OCI-LY1 (cell line): ENCODE measurements at regions not wholly inside any gene's neighbourhood (a gene's known extent, or its start where the extent isn't known, plus 50 kb on each side); places are given as distances from the start of the nearest gene placed in this dataset.

Experiments used
- H2AFZ ChIP-seq: fragments of 200-600 bp; sonication (generic), shearing (Covaris generic); 2 replicates; pipeline ENCODE4 v1.6.0; 2014; ENCODE audit warnings: antibody characterized with exemption, mild to moderate bottlenecking, low read length
- H3F3A ChIP-seq: fragments of 200-600 bp; sonication (generic), shearing (Covaris generic); 2 replicates; pipeline ENCODE4 v1.6.0; 2014; ENCODE audit warnings: mild to moderate bottlenecking, antibody characterized with exemption, low read length, moderate library complexity; ENCODE audit not compliant: insufficient read depth
- H3K27ac ChIP-seq: fragments of 200-600 bp; sonication (generic); 2 replicates; pipeline ENCODE4 v1.5.1; 2014; ENCODE audit warnings: low read length, mixed run types, mild to moderate bottlenecking, low read depth; ENCODE audit not compliant: poor library complexity, severe bottlenecking
- H3K27me3 ChIP-seq: fragments of 200-600 bp; sonication (generic); 2 replicates; pipeline ENCODE4 v1.6.0; 2014; ENCODE audit warnings: antibody characterized with exemption, mild to moderate bottlenecking, low read length, moderate library complexity; ENCODE audit not compliant: insufficient read depth
- H3K36me3 ChIP-seq: fragments of 200-600 bp; sonication (generic); 2 replicates; pipeline ENCODE4 v1.6.1; 2014; ENCODE audit warnings: mild to moderate bottlenecking, antibody characterized with exemption, low read length, moderate library complexity, mixed read lengths; ENCODE audit not compliant: insufficient read depth
- H3K4me1 ChIP-seq: fragments of 200-600 bp; sonication (generic); 2 replicates; pipeline ENCODE4 v1.5.1; 2014; ENCODE audit warnings: mild to moderate bottlenecking, low read length, moderate library complexity; ENCODE audit not compliant: insufficient read depth, severe bottlenecking
- H3K4me2 ChIP-seq: fragments of 200-600 bp; sonication (generic), shearing (Covaris generic); 2 replicates; pipeline ENCODE4 v1.6.1; 2014; ENCODE audit warnings: low read length
- H3K4me3 ChIP-seq: fragments of 200-600 bp; sonication (generic); 2 replicates; pipeline ENCODE4 v1.5.1; 2014; ENCODE audit warnings: low read length, low read depth, mild to moderate bottlenecking, mixed read lengths; ENCODE audit not compliant: poor library complexity, severe bottlenecking
- H3K79me2 ChIP-seq: fragments of 200-600 bp; shearing (Covaris generic); 2 replicates; pipeline ENCODE4 v1.6.1; 2016; ENCODE audit warnings: mixed run types, low read length, mixed read lengths; ENCODE audit not compliant: insufficient read depth
- H3K9ac ChIP-seq: fragments of 200-600 bp; sonication (generic), shearing (Covaris generic); 2 replicates; pipeline ENCODE4 v1.6.1; 2014; ENCODE audit warnings: mild to moderate bottlenecking, low read length, mixed read lengths
- H3K9me2 ChIP-seq: fragments of 200-600 bp; sonication (generic), shearing (Covaris generic); 2 replicates; pipeline ENCODE4 v1.6.1; 2014; ENCODE audit warnings: low read depth, mild to moderate bottlenecking, low read length, mixed read lengths
- H3K9me3 ChIP-seq: fragments of 200-600 bp; shearing (Covaris generic); 2 replicates; pipeline ENCODE4 v1.6.1; 2014; ENCODE audit warnings: low read length, mixed read lengths
- H4K20me1 ChIP-seq: fragments of 200-600 bp; sonication (generic), shearing (Covaris generic); 2 replicates; pipeline ENCODE4 v1.6.0; 2016; ENCODE audit warnings: mild to moderate bottlenecking, low read length; ENCODE audit not compliant: insufficient read depth
- EZH2 ChIP-seq: fragments of 200-600 bp; sonication (generic), shearing (Covaris generic); IDR thresholded peaks from 2 replicates; pipeline ENCODE4 v1.8.0; 2017; ENCODE audit warnings: borderline replicate concordance, mixed run types, mild to moderate bottlenecking, antibody characterized with exemption, low read length, moderate library complexity, mixed read lengths
- TF ChIP-seq, protein P1 (sequence below): fragments of 200-600 bp; sonication (generic), shearing (Covaris generic); IDR thresholded peaks from 2 replicates; pipeline ENCODE4 v1.5.1; 2017; ENCODE audit warnings: mild to moderate bottlenecking, antibody characterized with exemption, low read length, moderate library complexity, mixed read lengths

- Histone ChIP-seq H2AFZ (no peak overlapping the region), H3K27ac (no peak overlapping the region), H3F3A (no peaks in the 10 kb centered on the region), H3K9me2 (no peaks in the 10 kb centered on the region), H3K4me3 (no peak overlapping the region), H3K79me2 (no peaks in the 10 kb centered on the region), H3K36me3 (no peaks in the 10 kb centered on the region), H3K9me3 (no peaks in the 10 kb centered on the region), H4K20me1 (no peaks in the 10 kb centered on the region), H3K4me1 (no peaks in the 10 kb centered on the region), H3K4me2 (no peak overlapping the region), H3K9ac (no peak overlapping the region), H3K27me3 (no peaks in the 10 kb centered on the region)
- TF ChIP-seq EZH2 = no peak
- TF ChIP-seq, protein P1, sequence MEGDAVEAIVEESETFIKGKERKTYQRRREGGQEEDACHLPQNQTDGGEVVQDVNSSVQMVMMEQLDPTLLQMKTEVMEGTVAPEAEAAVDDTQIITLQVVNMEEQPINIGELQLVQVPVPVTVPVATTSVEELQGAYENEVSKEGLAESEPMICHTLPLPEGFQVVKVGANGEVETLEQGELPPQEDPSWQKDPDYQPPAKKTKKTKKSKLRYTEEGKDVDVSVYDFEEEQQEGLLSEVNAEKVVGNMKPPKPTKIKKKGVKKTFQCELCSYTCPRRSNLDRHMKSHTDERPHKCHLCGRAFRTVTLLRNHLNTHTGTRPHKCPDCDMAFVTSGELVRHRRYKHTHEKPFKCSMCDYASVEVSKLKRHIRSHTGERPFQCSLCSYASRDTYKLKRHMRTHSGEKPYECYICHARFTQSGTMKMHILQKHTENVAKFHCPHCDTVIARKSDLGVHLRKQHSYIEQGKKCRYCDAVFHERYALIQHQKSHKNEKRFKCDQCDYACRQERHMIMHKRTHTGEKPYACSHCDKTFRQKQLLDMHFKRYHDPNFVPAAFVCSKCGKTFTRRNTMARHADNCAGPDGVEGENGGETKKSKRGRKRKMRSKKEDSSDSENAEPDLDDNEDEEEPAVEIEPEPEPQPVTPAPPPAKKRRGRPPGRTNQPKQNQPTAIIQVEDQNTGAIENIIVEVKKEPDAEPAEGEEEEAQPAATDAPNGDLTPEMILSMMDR = no peak
Measured at GRCh38 chr5:116848954-116849581, 274.4 kb upstream of the SEMA6A start.

GRCh38 chr5:116847960-116848359 lies 273.3 kb upstream of the SEMA6A start:
- Histone ChIP-seq H2AFZ (no peak overlapping the region), H4K20me1 (no peaks in the 10 kb centered on the region), H3K9ac (no peak overlapping the region), H3K9me2 (no peaks in the 10 kb centered on the region), H3K4me1 (no peaks in the 10 kb centered on the region), H3K27ac (no peak overlapping the region), H3K27me3 (no peaks in the 10 kb centered on the region), H3F3A (no peaks in the 10 kb centered on the region), H3K4me2 (no peak overlapping the region), H3K36me3 (no peaks in the 10 kb centered on the region), H3K9me3 (no peaks in the 10 kb centered on the region), H3K4me3 (no peak overlapping the region), H3K79me2 (no peaks in the 10 kb centered on the region)
- TF ChIP-seq, protein P1 = no peak
- TF ChIP-seq EZH2 = no peak

DNA sequence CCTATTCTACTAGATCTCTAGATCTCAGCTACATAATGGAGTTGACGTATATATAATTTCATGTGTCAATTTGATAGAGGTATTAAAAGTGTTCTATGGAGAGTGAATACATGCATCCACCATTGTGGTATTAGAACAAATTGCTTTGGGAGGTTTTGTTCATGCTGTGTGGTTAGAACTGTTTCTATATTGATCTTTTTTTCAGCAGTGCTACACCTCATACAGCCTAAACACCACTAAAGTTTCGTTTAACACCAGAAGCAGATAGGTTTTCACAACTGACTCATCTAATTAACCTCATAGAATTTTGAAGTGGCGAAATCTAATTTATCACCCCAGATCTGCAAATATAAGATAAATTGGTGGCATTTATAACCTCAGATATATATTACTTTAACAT lies 269.4 kb upstream of the SEMA6A start:
- Histone ChIP-seq H3K9ac (no peak overlapping the region), H3K4me2 (no peak overlapping the region), H3K27me3 (no peaks in the 10 kb centered on the region), H3K36me3 (no peaks in the 10 kb centered on the region), H3F3A (no peaks in the 10 kb centered on the region), H3K4me1 (no peaks in the 10 kb centered on the region), H3K9me3 (no peaks in the 10 kb centered on the region), H3K79me2 (no peaks in the 10 kb centered on the region), H3K4me3 (no peak overlapping the region), H2AFZ (no peak overlapping the region), H3K9me2 (no peaks in the 10 kb centered on the region), H3K27ac (no peak overlapping the region), H4K20me1 (no peaks in the 10 kb centered on the region)
- no peak for TF ChIP-seq EZH2
- TF ChIP-seq, protein P1 = no peak
